GM19395 (cell line): ENCODE measurements at regions not wholly inside any gene's neighbourhood (a gene's known extent, or its start where the extent isn't known, plus 50 kb on each side); places are given as distances from the start of the nearest gene placed in this dataset.
"Not testable (repeated sequence)": the region's sequence is repeated elsewhere in the genome, so short reads cannot be mapped to it uniquely, and the experiment has no call there.

ENCODE experiments used
- ATAC-seq: cut with Tn5 transposase; IDR thresholded peaks from one replicate; pipeline ENCODE4 v1.9.1; 2021; ENCODE audit warnings: mild to moderate bottlenecking, moderate library complexity; ENCODE audit not compliant: unreplicated experiment

DNA sequence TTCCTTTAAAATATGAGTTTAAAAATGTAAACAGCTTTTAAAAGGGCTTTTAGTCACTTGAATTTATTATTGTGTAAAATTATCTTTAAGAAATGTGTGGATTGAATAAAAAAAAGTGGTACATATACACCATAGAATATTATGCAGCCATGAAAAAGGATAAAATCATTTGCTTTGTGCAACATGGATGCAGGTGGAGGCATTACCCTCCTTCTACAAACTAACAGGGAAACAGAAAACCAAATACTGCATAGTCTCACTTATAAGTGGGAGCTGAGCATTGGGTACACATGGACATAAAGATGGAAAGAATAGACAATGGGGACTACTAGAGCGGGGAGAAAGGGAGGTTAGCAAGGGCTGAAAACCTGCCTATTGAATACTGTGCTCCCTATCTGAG is 999.3 kb downstream of the SLITRK5 start:
- no peak for ATAC-seq

DNA sequence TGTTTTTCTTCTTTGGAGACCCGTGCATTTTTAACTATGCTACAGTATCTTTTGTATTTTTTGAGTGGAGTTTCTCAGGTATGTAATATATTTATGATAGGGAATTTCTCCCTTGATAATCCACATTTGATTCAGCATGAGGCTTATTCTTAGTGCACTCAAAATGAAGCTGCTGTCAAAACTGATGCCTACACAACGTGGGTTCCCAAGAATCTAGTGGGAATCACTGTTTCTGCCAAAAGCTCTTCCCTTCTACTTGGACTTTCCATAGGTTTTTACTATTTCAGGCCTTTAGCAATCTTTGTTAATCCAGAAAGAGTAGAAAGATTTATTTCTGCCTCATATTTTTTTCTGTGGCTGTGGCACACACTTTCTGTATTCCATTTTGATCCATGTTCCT is 1003.7 kb downstream of the SLITRK5 start:
- ATAC-seq = no peak

DNA sequence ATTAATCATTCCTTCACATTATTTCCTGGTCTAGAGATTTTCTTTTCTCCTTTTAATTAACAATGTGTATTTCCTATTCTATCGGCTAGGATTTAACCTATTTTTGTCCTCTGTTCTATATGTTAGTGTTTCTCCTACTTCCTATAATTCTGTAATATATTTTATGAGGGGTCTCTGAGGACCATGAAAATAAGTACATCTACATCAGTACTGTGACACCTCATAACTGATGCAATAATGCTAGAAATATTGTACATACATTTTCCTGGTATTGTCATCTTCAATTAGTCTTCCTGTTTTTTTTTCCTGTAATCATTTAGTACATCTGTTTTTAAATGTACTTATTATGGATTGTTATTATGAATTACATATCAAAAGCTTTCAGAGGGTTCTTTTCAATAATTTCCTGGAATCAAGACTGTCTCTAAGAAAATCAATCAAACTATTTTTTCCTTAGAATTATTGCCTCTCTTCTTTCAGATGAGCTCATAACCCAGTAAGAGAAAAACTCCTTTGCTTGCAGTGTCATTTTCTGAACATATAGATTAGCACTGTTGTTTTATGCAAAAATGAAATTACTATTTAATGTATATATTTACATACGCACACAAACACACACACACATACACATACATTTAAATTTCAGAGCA is 1004.3 kb downstream of the SLITRK5 start:
- ATAC-seq = no peak

DNA sequence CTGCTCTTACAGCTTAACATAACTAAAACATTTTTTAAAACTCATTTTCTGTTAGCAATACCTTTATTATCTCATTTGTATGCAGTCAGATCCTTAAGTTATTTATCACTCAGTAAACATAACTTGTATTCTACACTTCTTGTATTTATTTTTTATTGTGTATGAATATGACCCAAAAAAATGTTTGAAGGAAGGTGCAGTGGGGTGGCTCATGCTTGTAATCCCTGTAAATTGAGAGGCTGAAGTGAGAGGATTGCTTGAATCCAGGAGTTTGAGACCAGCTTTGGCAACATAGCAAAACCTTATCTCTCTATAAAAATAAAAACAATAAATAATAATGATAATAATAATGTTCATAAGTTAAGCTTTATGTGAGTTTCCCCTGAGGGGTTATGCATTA is 1004.8 kb downstream of the SLITRK5 start:
- no peak for ATAC-seq

DNA sequence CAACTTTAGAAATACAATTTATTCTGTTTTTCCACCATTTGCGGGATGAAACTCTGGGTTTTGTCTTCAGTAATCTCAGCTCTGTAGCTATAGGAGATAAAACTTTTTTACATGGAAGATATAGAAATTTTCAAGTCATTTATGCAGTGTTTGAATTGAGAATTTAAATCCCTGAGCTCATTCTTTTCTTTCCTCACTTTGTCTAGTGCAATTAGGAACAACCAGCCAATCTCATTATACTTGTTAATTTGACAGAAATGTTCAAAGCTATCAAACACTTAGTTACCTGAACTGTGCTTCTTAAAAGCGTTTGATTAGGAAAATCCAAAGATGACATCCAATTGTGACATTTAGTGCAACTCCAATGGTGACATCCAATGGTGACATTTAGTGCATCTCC is 1014.3 kb downstream of the SLITRK5 start:
- no peak for ATAC-seq

DNA sequence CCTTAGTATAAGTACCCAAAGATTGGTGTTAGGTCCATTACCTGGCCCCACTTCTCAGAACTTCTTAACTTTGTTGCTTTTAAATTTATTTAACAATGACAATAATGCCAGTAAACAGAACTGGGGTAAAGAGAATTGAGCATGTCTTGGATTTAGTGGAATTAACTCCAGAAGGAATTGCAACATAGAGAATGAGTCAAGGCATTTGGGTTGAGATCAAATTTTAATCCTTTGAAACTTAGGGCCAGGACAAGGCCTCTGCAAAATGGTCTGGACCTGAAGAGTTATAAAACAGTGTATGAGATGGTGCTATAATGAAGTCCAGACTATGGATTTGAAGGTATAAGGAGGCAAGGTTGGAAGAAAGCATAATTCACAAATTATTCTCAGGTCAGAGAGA is 1030.4 kb downstream of the SLITRK5 start:
- no peak for ATAC-seq

DNA sequence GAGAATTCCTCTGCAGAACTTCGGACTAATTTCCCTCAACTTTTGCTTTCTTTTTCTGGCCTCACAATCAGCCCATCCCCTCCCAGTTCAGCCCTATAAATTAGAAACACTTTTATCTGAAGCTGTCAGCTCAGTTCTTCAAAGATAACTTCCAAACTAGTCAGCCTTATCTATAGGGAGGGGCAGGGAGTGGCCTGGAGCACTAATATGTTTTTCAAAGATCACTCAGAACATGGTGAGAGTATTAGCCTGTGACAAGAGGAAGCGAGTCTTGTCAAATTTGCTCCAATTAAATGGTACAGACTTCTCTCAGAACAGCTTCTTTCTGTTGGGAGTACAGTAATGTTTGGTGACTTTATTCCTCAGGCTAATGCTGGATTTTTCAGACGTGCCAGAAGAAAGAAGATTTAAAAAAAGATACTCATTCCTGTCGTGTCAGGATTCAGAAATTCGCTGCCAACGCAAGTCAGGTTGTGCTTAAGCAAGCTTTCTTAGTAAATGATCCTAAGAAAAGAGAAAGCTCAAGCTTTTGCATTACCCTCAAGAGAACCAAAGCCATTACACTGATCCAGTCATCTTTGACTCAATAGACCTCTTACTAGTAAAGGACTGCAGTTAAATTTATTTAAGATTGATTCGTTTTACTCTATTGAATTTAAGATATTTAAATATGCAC is 1033.6 kb downstream of the SLITRK5 start:
- ATAC-seq = no peak

DNA sequence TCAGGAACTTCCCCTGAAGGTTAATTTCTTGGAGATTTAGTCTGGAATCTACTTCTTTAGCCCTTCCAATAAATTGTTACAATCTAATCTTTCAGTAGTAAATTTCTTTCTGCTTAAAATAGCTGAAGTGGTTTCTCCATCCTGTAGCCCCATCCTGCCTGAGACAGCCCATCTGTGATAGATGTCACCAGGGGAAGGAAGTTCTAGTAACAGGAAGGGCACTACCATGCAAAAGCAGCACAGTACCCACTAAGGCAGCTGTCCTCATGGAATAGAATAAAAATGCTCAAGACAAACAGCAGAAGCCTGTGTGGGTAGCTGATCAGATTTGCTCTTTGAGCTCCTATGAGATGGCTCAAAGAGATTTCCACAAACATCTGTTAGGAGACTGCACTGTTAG is 1036.5 kb downstream of the SLITRK5 start:
- no peak for ATAC-seq

DNA sequence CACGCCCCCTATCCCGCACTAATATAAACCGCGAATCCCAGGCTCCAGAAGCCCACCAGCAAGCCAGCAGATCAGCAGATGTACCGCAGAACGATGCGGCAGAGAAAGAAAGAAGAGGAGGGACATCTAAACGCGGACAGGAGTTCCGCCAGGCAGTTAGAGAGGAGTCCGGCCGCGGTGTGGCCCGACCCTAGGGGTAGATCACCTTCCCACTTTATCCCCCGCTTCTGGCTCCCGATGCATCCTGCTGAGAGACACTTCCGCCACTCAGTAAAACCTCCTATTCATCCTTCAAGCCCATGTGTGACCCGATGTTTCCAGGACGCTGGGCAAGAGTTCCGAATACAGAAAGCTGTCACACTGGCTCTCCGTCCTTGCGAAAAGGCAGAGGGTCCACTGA is 1046.8 kb downstream of the SLITRK5 start:
- ATAC-seq = no peak

DNA sequence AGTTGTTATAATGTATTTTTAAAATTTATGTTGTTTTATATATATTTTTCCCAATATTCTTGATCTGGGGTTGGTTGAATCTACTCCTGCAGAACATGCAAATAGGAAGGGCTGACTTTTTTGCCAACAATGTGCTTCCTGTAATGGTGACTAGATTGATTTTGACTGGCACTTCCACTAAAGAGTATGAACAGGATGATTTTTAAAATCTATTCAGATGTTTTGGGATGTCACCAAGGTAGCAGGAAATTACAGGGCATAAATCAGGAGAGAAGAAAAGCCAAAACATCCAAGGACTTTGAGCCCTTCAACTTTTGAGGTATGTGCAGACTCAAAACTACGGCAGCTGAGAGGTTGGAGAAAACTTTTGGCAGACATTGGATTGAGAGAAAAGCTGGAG is 1047.6 kb downstream of the SLITRK5 start:
- no peak for ATAC-seq

DNA sequence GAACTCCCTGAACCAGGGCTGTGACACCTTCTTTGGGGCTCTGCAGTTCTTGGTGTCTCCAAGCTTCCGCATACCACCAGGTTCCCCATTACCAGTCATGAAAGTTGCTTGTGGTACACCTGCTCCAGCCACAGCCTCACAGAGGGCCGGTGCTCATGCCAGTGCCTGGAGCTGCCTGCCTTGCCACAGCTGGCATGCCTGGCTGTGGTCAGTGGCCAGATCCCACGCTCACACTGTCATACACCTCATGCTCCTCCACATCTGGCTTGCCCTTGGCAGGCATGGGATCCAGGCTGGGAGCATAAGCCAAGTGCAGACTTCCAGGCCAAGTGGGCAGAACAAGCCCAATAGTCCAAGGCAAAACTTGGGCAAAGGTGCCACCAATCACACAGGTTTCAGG is 1054.9 kb downstream of the SLITRK5 start:
- no peak for ATAC-seq

DNA sequence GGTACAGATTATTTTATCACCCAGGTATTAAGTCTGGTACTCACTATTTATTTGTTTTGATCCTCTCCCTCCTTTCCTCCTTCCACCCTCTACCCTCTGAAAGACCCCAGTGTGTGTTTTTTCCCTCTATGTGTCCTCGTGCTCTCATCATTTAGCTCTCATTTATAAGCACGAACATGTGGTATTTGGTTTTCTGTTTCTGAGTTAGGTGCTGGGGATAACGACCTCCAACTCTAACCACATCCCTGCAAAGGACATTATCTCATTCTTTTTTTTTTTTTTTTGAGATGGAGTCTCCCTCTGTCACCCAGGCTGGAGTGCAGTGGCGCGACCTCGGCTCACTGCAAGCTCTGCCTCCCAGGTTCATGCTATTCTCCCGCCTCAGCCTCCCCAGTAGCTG is 1056.1 kb downstream of the SLITRK5 start:
- ATAC-seq = not testable (repeated sequence)

DNA sequence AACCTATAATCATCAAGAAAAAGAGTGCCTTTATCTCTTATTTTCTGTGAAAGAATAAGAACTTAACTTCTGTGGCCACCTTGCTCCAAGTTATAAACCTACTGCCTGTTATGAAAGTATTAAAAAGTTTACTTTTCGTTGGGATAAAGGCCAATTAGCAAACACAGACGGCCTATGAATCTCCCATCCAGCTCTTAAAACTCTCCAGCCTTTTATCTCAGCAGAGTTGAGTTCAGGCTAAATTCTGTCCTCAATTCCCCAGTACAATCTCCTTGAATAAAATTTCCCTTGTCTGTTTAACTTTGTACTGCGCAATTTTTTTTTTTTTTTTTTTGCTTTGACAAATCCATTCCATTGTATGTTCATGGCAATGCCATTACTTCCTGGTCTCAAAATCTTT is 1058.4 kb downstream of the SLITRK5 start:
- ATAC-seq = no peak

DNA sequence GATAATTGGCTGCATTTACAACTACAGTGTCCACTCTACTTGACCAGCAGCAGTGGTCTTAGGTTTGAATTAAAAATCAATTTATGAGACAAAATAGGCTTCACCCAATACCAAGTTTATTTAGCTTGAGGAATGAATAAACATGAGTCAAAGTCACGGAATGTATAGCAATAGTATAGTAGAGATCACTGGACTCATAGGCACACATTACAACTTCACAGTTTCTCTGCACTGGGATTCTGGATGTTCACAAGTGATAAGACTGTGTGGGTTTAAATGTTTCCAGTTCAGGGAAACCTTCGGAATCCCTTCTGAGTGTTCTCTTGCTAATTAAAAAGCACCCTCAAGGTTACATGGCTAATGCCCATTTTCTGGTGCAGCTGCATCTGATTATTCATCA is 1064.9 kb downstream of the SLITRK5 start:
- ATAC-seq = no peak

DNA sequence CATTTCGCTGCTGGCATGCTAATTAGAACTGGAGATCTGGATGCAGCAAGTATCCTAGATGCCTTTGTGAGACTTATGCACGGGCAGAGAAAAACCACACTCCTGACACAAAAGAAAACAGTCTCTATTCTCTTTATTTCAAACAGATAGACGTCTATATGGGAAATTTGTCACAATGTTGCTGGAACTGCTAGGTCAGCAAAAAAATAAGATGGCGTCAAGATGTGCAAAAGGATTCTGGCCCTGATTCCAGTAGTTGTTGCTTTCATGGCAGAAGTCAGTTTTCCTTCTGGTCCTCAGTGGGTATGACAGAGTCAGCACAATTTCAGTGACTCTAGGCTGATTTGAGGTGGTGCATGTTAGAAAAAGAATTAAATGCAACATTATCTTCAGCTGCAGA is 1068.0 kb downstream of the SLITRK5 start:
- no peak for ATAC-seq

DNA sequence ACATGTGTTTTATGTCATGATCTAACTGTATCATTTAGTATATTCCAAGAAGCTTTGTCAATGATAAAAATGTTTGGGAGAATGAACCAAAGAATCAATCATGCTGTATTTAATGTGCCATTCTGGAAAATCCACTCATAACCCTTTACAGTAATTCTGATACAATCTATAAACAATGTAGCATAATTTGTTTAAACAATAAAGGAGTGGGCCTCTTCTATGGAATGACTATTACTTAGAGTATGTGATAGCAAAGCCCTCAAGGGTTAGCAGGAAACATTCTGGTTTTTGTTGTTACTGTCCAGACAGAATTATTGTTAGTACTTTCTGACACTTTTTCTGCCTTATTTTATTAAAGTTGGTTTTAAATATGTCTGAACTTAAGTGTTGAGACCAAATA is 1073.1 kb downstream of the SLITRK5 start:
- no peak for ATAC-seq

DNA sequence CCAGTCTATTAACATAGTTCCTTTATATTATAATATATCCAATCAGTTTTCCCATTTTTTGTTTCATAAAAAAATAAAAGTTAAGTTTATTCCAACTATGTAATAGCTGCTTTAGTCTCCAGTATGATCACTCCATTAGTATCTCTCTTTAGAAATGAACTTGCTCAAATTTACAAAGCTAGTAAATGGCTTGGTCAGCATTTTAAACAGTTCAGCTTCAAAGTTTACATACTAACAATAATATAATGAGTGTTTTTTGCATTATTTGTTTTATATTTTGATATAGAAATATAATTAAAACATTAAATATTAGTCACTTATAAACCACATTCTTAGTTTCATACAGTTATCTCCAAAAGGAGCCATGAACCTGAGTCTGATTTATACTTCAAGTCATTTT is 1073.8 kb downstream of the SLITRK5 start:
- ATAC-seq = no peak

DNA sequence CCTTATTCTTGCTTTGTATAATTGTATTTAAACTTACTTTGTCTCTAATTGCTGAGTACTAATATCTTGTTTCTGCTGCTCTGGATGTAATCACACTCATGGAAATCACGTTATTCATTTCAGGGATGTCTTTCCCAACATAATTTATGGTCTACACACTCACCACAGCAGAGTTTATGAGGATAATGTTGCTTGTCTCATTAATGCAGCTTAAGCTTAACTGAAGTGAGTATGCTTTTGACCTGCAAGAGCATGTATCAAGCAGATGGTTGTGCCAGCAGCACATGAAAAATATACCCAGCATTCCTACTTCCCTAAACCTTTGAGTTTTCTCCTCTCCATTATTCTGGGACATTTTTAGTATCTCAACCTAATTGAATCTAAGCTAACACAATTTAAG is 1080.9 kb downstream of the SLITRK5 start:
- no peak for ATAC-seq

DNA sequence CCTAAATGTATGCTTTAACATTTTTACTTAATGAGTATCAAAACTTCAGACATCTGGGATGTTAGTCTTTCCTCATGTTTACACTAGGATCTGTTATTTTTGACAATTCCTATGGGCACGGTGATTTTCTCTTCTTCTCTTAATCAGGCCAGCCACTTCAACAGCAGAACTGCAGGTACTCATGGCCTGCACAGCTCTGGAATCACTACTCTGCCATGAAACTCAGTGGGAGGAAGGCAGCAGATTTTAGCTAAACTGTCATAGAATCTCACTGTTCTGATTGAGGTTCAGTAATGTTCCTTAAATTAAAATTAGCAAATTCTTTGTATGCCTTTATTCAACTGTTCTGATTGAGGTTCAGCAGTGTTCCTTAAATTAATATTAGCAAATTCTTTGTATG is 1083.0 kb downstream of the SLITRK5 start:
- ATAC-seq = no peak

DNA sequence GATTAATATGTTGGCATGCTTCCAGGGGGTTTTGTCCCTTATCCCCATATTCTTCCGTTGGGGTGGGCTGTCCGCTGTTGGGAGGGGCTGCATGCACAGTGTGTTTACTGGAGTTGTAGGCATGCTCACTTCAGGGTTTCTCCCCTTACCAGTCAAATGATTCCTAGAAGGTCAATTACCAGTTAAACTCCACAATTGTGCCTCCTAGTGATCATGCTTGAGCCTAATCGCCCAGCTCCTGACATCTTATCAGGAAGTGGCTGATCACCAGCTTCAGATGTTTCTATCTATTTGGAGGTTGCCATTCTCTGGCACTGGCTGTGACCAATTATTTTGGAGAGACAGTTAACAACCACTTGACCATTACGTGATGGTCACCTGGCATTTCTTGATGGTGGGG is 1090.0 kb downstream of the SLITRK5 start:
- ATAC-seq = no peak

DNA sequence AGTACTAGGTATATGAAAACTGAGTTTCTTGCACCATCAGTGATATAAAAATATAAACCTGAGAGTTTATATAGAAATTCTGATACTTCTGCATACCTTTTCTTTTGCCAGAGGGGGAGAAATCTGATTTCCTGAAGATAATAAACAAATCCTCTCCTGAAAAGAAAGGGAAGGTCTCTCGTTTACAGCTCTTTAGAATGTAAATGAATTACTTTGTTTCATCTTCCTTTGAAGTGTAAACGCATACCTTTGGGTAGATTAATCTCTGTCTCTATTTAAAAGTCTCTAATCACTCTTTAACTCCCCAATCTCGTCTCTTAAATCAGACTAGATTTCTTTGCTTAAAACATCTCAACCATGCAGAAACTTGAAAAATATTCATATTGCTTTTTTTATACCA is 1092.9 kb downstream of the SLITRK5 start:
- ATAC-seq = no peak

DNA sequence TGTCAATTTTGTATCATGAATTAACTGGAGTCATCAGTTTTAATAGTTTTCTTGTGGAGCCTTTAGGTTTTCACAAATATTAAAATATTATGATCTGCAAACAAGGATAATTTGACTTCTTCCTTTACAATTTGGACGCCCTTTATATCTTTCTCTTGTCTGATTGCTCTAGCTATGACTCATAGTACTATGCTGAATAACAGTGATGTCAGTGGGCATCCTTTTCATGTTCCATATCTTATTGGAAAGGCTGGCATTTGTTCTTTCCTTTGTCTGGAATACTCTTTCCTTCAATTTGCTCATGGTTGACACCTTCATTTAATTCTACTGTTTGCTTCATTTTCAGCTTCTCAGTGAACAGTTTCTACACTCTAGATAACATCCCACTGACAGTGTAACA is 1129.3 kb downstream of the SLITRK5 start:
- ATAC-seq = no peak

DNA sequence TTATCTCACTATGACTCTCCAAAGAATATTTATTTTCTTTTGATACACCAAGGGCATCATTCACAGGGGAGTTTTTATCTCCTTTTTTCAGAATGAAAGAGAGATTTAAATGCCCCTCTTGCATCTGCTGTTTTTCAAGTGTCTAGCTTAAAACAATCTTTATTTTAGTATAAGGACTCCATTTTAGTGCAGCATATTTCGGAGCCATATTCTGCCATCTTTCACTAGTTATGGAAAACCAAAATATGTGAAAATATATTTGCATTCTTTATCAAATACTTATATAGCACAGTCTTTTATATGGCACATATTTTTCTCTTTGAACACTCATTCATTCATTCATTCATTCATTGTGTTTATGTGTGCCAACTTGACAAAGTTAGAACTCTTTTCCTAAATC is 1130.2 kb downstream of the SLITRK5 start:
- ATAC-seq = no peak
